T-cell (primary cell): ENCODE measurements at regions not wholly inside any gene's neighbourhood (a gene's known extent, or its start where the extent isn't known, plus 50 kb on each side); places are given as distances from the start of the nearest gene placed in this dataset.

Source experiments
- ATAC-seq, 4 experiments: fragments of 200-7000 bp in 3 of 4; fragments of 150-1000 bp in 1 of 4; cut with Tn5 transposase; replicated peaks in 1 of 4; 1 replicate in 3 of 4; 2 replicates in 1 of 4; pipeline ENCODE4 v1.10.0; 2021; ENCODE audit warnings: moderate library complexity in 3 of 4, mild to moderate bottlenecking in 2 of 4, moderate number of reproducible peaks in 1 of 4
- CTCF ChIA-PET, 2 donors: fragments of 300-600 bp; sonication (Branson Sonifier 250); formaldehyde crosslinking; loops; one replicate each; lab custom pipeline; 2022; ENCODE audit warnings: antibody characterized with exemption in 2 of 2; lab: Charles Lee
- POLR2A ChIA-PET, 2 donors: fragments of 300-600 bp; sonication (Branson Sonifier 250); formaldehyde crosslinking; loops; one replicate each; lab custom pipeline; 2022; ENCODE audit warnings: antibody characterized with exemption in 2 of 2; lab: Charles Lee
- DNase-seq, 35 experiments: peaks; one replicate each; pipeline versions ENCODE4 v3.0.0 to v3.0.0-alpha.2; 2013 to 2023
- H3K27ac ChIP-seq: one replicate; pipeline ENCODE4 v1.5.1; 2013; ENCODE audit warnings: low read length
- H3K27me3 ChIP-seq, 2 experiments: replicated peaks in 1 of 2; 1 replicate in 1 of 2; 2 replicates in 1 of 2; pipeline versions ENCODE4 v1.6.1 to v1.7.0; 2013; ENCODE audit warnings: low read length in 1 of 2, mixed read lengths in 1 of 2; ENCODE audit not compliant: control insufficient read depth in 2 of 2, insufficient read depth in 2 of 2; ENCODE audit errors: extremely low read depth in 1 of 2
- H3K36me3 ChIP-seq, 2 donors: 1 replicate in 1 of 2; 2 replicates in 1 of 2; pipeline versions ENCODE4 v1.6.1 to v1.7.0; 2013; ENCODE audit warnings: low read length in 1 of 2; ENCODE audit not compliant: control insufficient read depth in 2 of 2, insufficient read depth in 1 of 2; ENCODE audit errors: extremely low read depth in 1 of 2
- H3K4me1 ChIP-seq, 2 experiments: 1 replicate in 1 of 2; 2 replicates in 1 of 2; pipeline versions ENCODE4 v1.6.1 to v1.7.0; 2013; ENCODE audit warnings: low read length in 2 of 2, mixed read lengths in 1 of 2; ENCODE audit not compliant: insufficient read depth in 2 of 2, control insufficient read depth in 1 of 2; ENCODE audit errors: extremely low read depth in 1 of 2
- H3K4me3 ChIP-seq, 2 donors: 1 replicate in 1 of 2; 2 replicates in 1 of 2; pipeline versions ENCODE4 v1.5.1 to v1.7.0; 2013; ENCODE audit warnings: mild to moderate bottlenecking in 2 of 2, low read length in 1 of 2, moderate library complexity in 1 of 2; ENCODE audit not compliant: control insufficient read depth in 1 of 2; ENCODE audit errors: extremely low read depth in 1 of 2
- H3K9me3 ChIP-seq: 2 replicates; pipeline ENCODE4 v1.7.0; 2013
- H3K27ac Mint-ChIP-seq, 2 donors: one replicate each; pipeline ENCODE4 v1.8.0; 2020 to 2021; ENCODE audit warnings: mild to moderate bottlenecking in 2 of 2, mixed read lengths in 2 of 2
- H3K27me3 Mint-ChIP-seq, 2 donors: one replicate each; pipeline ENCODE4 v1.8.0; 2021 to 2022; ENCODE audit warnings: mixed read lengths in 2 of 2
- H3K36me3 Mint-ChIP-seq: one replicate; pipeline ENCODE4 v1.8.0; 2021; ENCODE audit warnings: mixed read lengths
- H3K4me1 Mint-ChIP-seq, 3 donors: one replicate each; pipeline ENCODE4 v1.8.0; 2020 to 2022; ENCODE audit warnings: mixed read lengths in 3 of 3, mild to moderate bottlenecking in 1 of 3
- H3K4me3 Mint-ChIP-seq, 3 donors: one replicate each; pipeline ENCODE4 v1.8.0; 2020 to 2022; ENCODE audit warnings: mild to moderate bottlenecking in 3 of 3, mixed read lengths in 3 of 3, moderate library complexity in 3 of 3
- H3K9me3 Mint-ChIP-seq, 3 donors: one replicate each; pipeline ENCODE4 v1.8.0; 2020 to 2022; ENCODE audit warnings: mixed read lengths in 3 of 3
- WGBS: methylation state at CpG from one replicate; pipeline ENCODE4 v1.1.5; 2013; ENCODE audit warnings: missing lambda C conversion rate; ENCODE audit not compliant: insufficient coverage; 5-methylcytosine and 5-hydroxymethylcytosine counted together

- Histone ChIP-seq H3K4me1 (no peaks in the 10 kb centered on the region), H3K9me3 (no peaks in the 10 kb centered on the region), H3K27ac (no peak overlapping the region), H3K4me3 (no peak overlapping the region), H3K36me3 (no peaks in the 10 kb centered on the region), H3K27me3 (no peaks in the 10 kb centered on the region)
- H3K36me3 Mint-ChIP-seq = no peaks in the 10 kb centered on the region
- peaks cover 4 to 8% (median 6%) of the 10 kb centered on the region in 3 donors for H3K9me3 Mint-ChIP-seq
- no peak for DNase-seq
- no CpG with 5 or more reads among the region's 2 CpGs for WGBS
- ChIA-PET POLR2A (no interaction called here), CTCF (no interaction called here)
- no peak for ATAC-seq
- H3K27me3 Mint-ChIP-seq = no peaks in the 10 kb centered on the region
- H3K27ac Mint-ChIP-seq = no peak overlapping the region
- H3K4me3 Mint-ChIP-seq = no peak overlapping the region
- H3K4me1 Mint-ChIP-seq = no peaks in the 10 kb centered on the region
Measured at GRCh38 chr4:115670930-115671329, 557.5 kb upstream of the NDST4 start.

GRCh38 chr4:115668396-115668795, 555.0 kb upstream of the NDST4 start:
- H3K27me3 Mint-ChIP-seq = no peaks in the 10 kb centered on the region
- H3K27ac Mint-ChIP-seq = no peak overlapping the region
- no peaks in the 10 kb centered on the region for H3K4me1 Mint-ChIP-seq
- no peaks in the 10 kb centered on the region for H3K9me3 ChIP-seq
- H3K9me3 Mint-ChIP-seq = peaks cover 3 to 4% (median 3%) of the 10 kb centered on the region in 3 donors
- POLR2A ChIA-PET = no interaction called here
- no peaks in the 10 kb centered on the region for H3K36me3 ChIP-seq
- no peak overlapping the region for H3K27ac ChIP-seq
- DNase-seq = no peak
- WGBS = 50% methylated on average over 1 of the region's 1 CpG
- H3K4me3 ChIP-seq = no peak overlapping the region
- no peaks in the 10 kb centered on the region for H3K4me1 ChIP-seq
- H3K4me3 Mint-ChIP-seq = no peak overlapping the region
- no peaks in the 10 kb centered on the region for H3K36me3 Mint-ChIP-seq
- no peaks in the 10 kb centered on the region for H3K27me3 ChIP-seq
- ATAC-seq = no peak
- CTCF ChIA-PET = no interaction called here

- no peak for DNase-seq
- no peak for ATAC-seq
- Histone ChIP-seq H3K4me3 (no peak overlapping the region), H3K36me3 (no peaks in the 10 kb centered on the region), H3K4me1 (no peaks in the 10 kb centered on the region), H3K9me3 (no peaks in the 10 kb centered on the region), H3K27ac (no peak overlapping the region), H3K27me3 (no peaks in the 10 kb centered on the region)
- 80% methylated on average over 6 of the region's 9 CpGs for WGBS
- Mint-ChIP-seq H3K9me3 (peaks cover 0 to 4% (median 0%) of the 10 kb centered on the region in 3 donors), H3K27me3 (no peaks in the 10 kb centered on the region), H3K4me1 (no peaks in the 10 kb centered on the region), H3K36me3 (no peaks in the 10 kb centered on the region), H3K4me3 (no peak overlapping the region), H3K27ac (no peak overlapping the region)
- ChIA-PET POLR2A (no interaction called here), CTCF (interaction anchor here in 1 of 2 donors (0.7 kb wide), 1 partner anchor 18 kb away, joined by 3 read pairs; no protein-coding TSS in a partner anchor)
Measured at GRCh38 chr4:115664285-115664684, 550.9 kb upstream of the NDST4 start.

- DNase-seq = no peak
- Mint-ChIP-seq H3K4me1 (no peaks in the 10 kb centered on the region), H3K27ac (no peak overlapping the region), H3K36me3 (no peaks in the 10 kb centered on the region), H3K27me3 (no peaks in the 10 kb centered on the region), H3K9me3 (peaks cover 0 to 4% (median 0%) of the 10 kb centered on the region in 3 donors), H3K4me3 (no peak overlapping the region)
- ATAC-seq = no peak
- no peaks in the 10 kb centered on the region for H3K36me3 ChIP-seq
- H3K4me1 ChIP-seq = no peaks in the 10 kb centered on the region
- ChIA-PET POLR2A (no interaction called here), CTCF (no interaction called here)
- H3K9me3 ChIP-seq = no peaks in the 10 kb centered on the region
- no peak overlapping the region for H3K27ac ChIP-seq
- H3K27me3 ChIP-seq = no peaks in the 10 kb centered on the region
- WGBS = no CpG with 5 or more reads among the region's 3 CpGs
- no peak overlapping the region for H3K4me3 ChIP-seq
Measured at GRCh38 chr4:115660465-115660864, 547.0 kb upstream of the NDST4 start.

GRCh38 chr4:115657991-115658650, 544.7 kb upstream of the NDST4 start:
- DNase-seq (no peak), ATAC-seq (no peak)
- Histone ChIP-seq H3K27me3 (no peaks in the 10 kb centered on the region), H3K27ac (no peak overlapping the region), H3K9me3 (no peaks in the 10 kb centered on the region), H3K4me3 (no peak overlapping the region), H3K36me3 (no peaks in the 10 kb centered on the region), H3K4me1 (no peaks in the 10 kb centered on the region)
- Mint-ChIP-seq H3K27me3 (no peaks in the 10 kb centered on the region), H3K9me3 (peaks cover 0 to 15% (median 5%) of the 10 kb centered on the region in 3 donors), H3K36me3 (no peaks in the 10 kb centered on the region), H3K4me3 (no peak overlapping the region), H3K4me1 (no peaks in the 10 kb centered on the region), H3K27ac (no peak overlapping the region)
- POLR2A ChIA-PET = no interaction called here
- WGBS = 86% methylated on average over 1 of the region's 4 CpGs
- CTCF ChIA-PET = no interaction called here

GRCh38 chr4:115655626-115656025, 542.2 kb upstream of the NDST4 start:
- ChIA-PET POLR2A (no interaction called here), CTCF (no interaction called here)
- Mint-ChIP-seq H3K36me3 (no peaks in the 10 kb centered on the region), H3K4me3 (no peak overlapping the region), H3K4me1 (no peaks in the 10 kb centered on the region), H3K9me3 (peaks cover 0 to 18% (median 9%) of the 10 kb centered on the region in 3 donors), H3K27me3 (no peaks in the 10 kb centered on the region), H3K27ac (no peak overlapping the region)
- H3K9me3 ChIP-seq = no peaks in the 10 kb centered on the region
- no peaks in the 10 kb centered on the region for H3K4me1 ChIP-seq
- no peak overlapping the region for H3K4me3 ChIP-seq
- no peak for ATAC-seq
- H3K27ac ChIP-seq = no peak overlapping the region
- no peaks in the 10 kb centered on the region for H3K36me3 ChIP-seq
- DNase-seq = no peak
- H3K27me3 ChIP-seq = no peaks in the 10 kb centered on the region
- no CpG with 5 or more reads among the region's 1 CpG for WGBS

GRCh38 chr4:115648786-115649185, 535.4 kb upstream of the NDST4 start:
- DNase-seq (no peak), ATAC-seq (no peak)
- Mint-ChIP-seq H3K27me3 (no peaks in the 10 kb centered on the region), H3K4me1 (no peaks in the 10 kb centered on the region), H3K9me3 (peaks cover 0 to 9% (median 6%) of the 10 kb centered on the region in 3 donors), H3K4me3 (no peak overlapping the region), H3K27ac (no peak overlapping the region), H3K36me3 (no peaks in the 10 kb centered on the region)
- ChIA-PET POLR2A (no interaction called here), CTCF (no interaction called here)
- no peaks in the 10 kb centered on the region for H3K9me3 ChIP-seq
- no peaks in the 10 kb centered on the region for H3K4me1 ChIP-seq
- no peaks in the 10 kb centered on the region for H3K27me3 ChIP-seq
- H3K27ac ChIP-seq = no peak overlapping the region
- no peak overlapping the region for H3K4me3 ChIP-seq
- no peaks in the 10 kb centered on the region for H3K36me3 ChIP-seq
- no CpG with 5 or more reads among the region's 1 CpG for WGBS
